HepG2 (cell line): ENCODE measurements at regions not wholly inside any gene's neighbourhood (a gene's known extent, or its start where the extent isn't known, plus 50 kb on each side); places are given as distances from the start of the nearest gene placed in this dataset.

ENCODE experiments used
- ATAC-seq: fragments of 200-7000 bp; cut with Tn5 transposase; 3 replicates; pipeline ENCODE4 v1.9.1; 2020; ENCODE audit warnings: mild to moderate bottlenecking, moderate library complexity
- BruUV-seq: library from RNA; stranded (reverse); fragments of 400-500 nt; replicated peaks from 2 replicates; lab custom pipeline; 2021; lab: Mats Ljungman, UMichigan
- CTCF ChIA-PET: fragments of 300-600 bp; formaldehyde crosslinking; extraction: SDS; loops from one replicate; lab custom pipeline; 2021; ENCODE audit warnings: low total read pairs, inconsistent platforms, low intra/inter-chr PET ratio; lab: Yijun Ruan, JAX
- POLR2A ChIA-PET: fragments of 350-600 bp; sonication (Branson Sonifier 250); formaldehyde crosslinking; loops from one replicate; lab custom pipeline; 2020; ENCODE audit warnings: antibody characterized with exemption, inconsistent platforms; lab: Yijun Ruan, JAX
- DNase-seq: peaks from one replicate; pipeline ENCODE4 v3.0.0-alpha.2; 2015; ENCODE audit warnings: low spot score
- FAIRE-seq: peaks from 3 replicates; lab custom pipeline; 2011; peaks lifted over from hg19 to GRCh38; lab: Jason Lieb, UNC
- H2AFZ ChIP-seq: one replicate; pipeline ENCODE4 v1.6.1; 2011; ENCODE audit warnings: low read length, inconsistent platforms
- H3K27ac ChIP-seq: fragments of 300-600 bp; 3 replicates; pipeline ENCODE4 v1.8.0; 2011; ENCODE audit warnings: mixed run types, mild to moderate bottlenecking, mixed read lengths, low read length, inconsistent platforms; ENCODE audit not compliant: insufficient read depth; ENCODE audit errors: extremely low read length
- H3K27me3 ChIP-seq, 2 experiments: fragments of 200-600 bp in 1 of 2; 2 replicates in 1 of 2; 3 replicates in 1 of 2; pipeline versions ENCODE4 v1.6.0 to v1.8.0; 2011; ENCODE audit warnings: low read length in 2 of 2, mild to moderate bottlenecking in 2 of 2, moderate library complexity in 2 of 2, inconsistent platforms in 1 of 2; ENCODE audit not compliant: insufficient read depth in 2 of 2, control insufficient read depth in 1 of 2
- H3K36me3 ChIP-seq, 2 experiments: fragments of 200-600 bp in 1 of 2; replicated peaks in 1 of 2; 2 replicates in 1 of 2; 3 replicates in 1 of 2; pipeline versions ENCODE4 v1.5.1 to v1.8.0; 2011; ENCODE audit warnings: low read length in 2 of 2, inconsistent platforms in 1 of 2; ENCODE audit not compliant: insufficient read depth in 2 of 2, control insufficient read depth in 1 of 2
- H3K4me1 ChIP-seq: 2 replicates; pipeline ENCODE4 v1.5.1; 2012; ENCODE audit warnings: low read length, inconsistent platforms; ENCODE audit not compliant: insufficient read depth
- H3K4me2 ChIP-seq: 2 replicates; pipeline ENCODE4 v1.6.0; 2011; ENCODE audit warnings: low read depth, low read length, inconsistent platforms
- H3K4me3 ChIP-seq, 3 experiments: fragments of 200-600 bp in 1 of 3; sonication (generic), shearing (Covaris generic) in 1 of 3; replicated peaks in 1 of 3; 2 replicates each; pipeline ENCODE4 v1.5.1; 2011 to 2016; ENCODE audit warnings: low read length in 3 of 3, inconsistent platforms in 2 of 3, low read depth in 2 of 3, mild to moderate bottlenecking in 2 of 3, control low read depth in 1 of 3, mixed read lengths in 1 of 3; ENCODE audit not compliant: insufficient read depth in 1 of 3
- H3K79me2 ChIP-seq: one replicate; pipeline ENCODE4 v1.6.1; 2011; ENCODE audit warnings: low read length, inconsistent platforms; ENCODE audit not compliant: insufficient read depth
- H3K9ac ChIP-seq: 2 replicates; pipeline ENCODE4 v1.6.0; 2011; ENCODE audit warnings: mild to moderate bottlenecking, low read depth, low read length, inconsistent platforms; ENCODE audit not compliant: insufficient read depth
- H3K9me3 ChIP-seq: 2 replicates; pipeline ENCODE4 v1.5.1; 2012; ENCODE audit warnings: mild to moderate bottlenecking, low read length
- H4K20me1 ChIP-seq: 2 replicates; pipeline ENCODE4 v1.6.0; 2011; ENCODE audit warnings: inconsistent platforms, mild to moderate bottlenecking, low read length, moderate library complexity; ENCODE audit not compliant: insufficient read depth
- HNF4A ChIP-seq: sonication (generic); formaldehyde crosslinking; IDR thresholded peaks from 2 replicates; pipeline ENCODE4 v1.4.0; 2020; ENCODE audit warnings: missing genetic modification reagents
- HNRNPLL ChIP-seq: fragments of 200-400 bp; formaldehyde crosslinking; IDR thresholded peaks from 2 replicates; pipeline ENCODE4 v1.6.1; 2017; ENCODE audit warnings: mild to moderate bottlenecking, low read depth, low read length; ENCODE audit not compliant: poor library complexity, severe bottlenecking
- MTA1 ChIP-seq: sonication (generic); formaldehyde crosslinking; IDR thresholded peaks from 2 replicates; pipeline ENCODE4 v1.4.0; 2020; ENCODE audit warnings: missing genetic modification reagents, mild to moderate bottlenecking, borderline replicate concordance
- NCOA2 ChIP-seq: sonication (generic); formaldehyde crosslinking; IDR thresholded peaks from 2 replicates; pipeline ENCODE4 v1.8.0; 2022; ENCODE audit warnings: inconsistent platforms
- ZBTB7B ChIP-seq: sonication (generic); formaldehyde crosslinking; IDR thresholded peaks from 2 replicates; pipeline ENCODE4 v1.4.0; 2020; ENCODE audit warnings: missing genetic modification reagents
- ZFX ChIP-seq: sonication (generic); formaldehyde crosslinking; IDR thresholded peaks from 2 replicates; pipeline ENCODE4 v1.4.0; 2020; ENCODE audit warnings: mild to moderate bottlenecking, low read depth, missing genetic modification reagents, moderate library complexity
- ZNF296 ChIP-seq: sonication (generic); formaldehyde crosslinking; conservative IDR thresholded peaks from 2 replicates; pipeline ENCODE4 v1.5.0; 2020; ENCODE audit warnings: mild to moderate bottlenecking, missing genetic modification reagents
- ZNF547 ChIP-seq: sonication (generic); formaldehyde crosslinking; IDR thresholded peaks from 2 replicates; pipeline ENCODE4 v1.5.1; 2020; ENCODE audit warnings: mild to moderate bottlenecking, missing genetic modification reagents
- ZNF878 ChIP-seq: sonication (generic); formaldehyde crosslinking; IDR thresholded peaks from 2 replicates; pipeline ENCODE4 v1.8.1; 2023; ENCODE audit warnings: mild to moderate bottlenecking, missing genetic modification reagents, moderate library complexity
- WGBS: methylation state at CpG from one replicate; pipeline ENCODE4 v1.1.6; 2017; ENCODE audit warnings: low lambda C conversion rate; 5-methylcytosine and 5-hydroxymethylcytosine counted together
- in situ Hi-C: cut with HindIII; loops from 2 replicates; pipeline ENCODE4 v1.10.0; 2017; ENCODE audit warnings: low pct_unique_long_range_greater_than_20kb; ENCODE audit not compliant: extremely low pct_ligation_motif_present
- intact Hi-C: fragments of 100-400 bp; cut with micrococcal nuclease; formaldehyde crosslinking; loops from one replicate; pipeline ENCODE4 v1.10.0; 2022; ENCODE audit not compliant: unreplicated experiment
- TF ChIP-seq, protein P1 (sequence below): sonication (generic); formaldehyde crosslinking; IDR thresholded peaks from 2 replicates; pipeline ENCODE4 v1.4.0; 2020; ENCODE audit warnings: missing genetic modification reagents, mild to moderate bottlenecking, borderline replicate concordance
- TF ChIP-seq, protein P2 (sequence below), 2 experiments: sonication (generic) in 1 of 2; formaldehyde crosslinking in 1 of 2; IDR thresholded peaks; 2 replicates each; pipeline versions ENCODE4 v1.5.1 to v1.6.1; 2011 to 2020; ENCODE audit warnings: borderline replicate concordance in 1 of 2, low read depth in 1 of 2, low read length in 1 of 2, mild to moderate bottlenecking in 1 of 2, missing genetic modification reagents in 1 of 2, moderate library complexity in 1 of 2
- TF ChIP-seq, protein P3 (sequence below), 2 experiments: IDR thresholded peaks; 2 replicates each; pipeline ENCODE4 v1.6.1; 2011 to 2012; ENCODE audit warnings: low read length in 2 of 2, borderline replicate concordance in 1 of 2, low read depth in 1 of 2, mild to moderate bottlenecking in 1 of 2, moderate library complexity in 1 of 2

- TF ChIP-seq, protein P1, sequence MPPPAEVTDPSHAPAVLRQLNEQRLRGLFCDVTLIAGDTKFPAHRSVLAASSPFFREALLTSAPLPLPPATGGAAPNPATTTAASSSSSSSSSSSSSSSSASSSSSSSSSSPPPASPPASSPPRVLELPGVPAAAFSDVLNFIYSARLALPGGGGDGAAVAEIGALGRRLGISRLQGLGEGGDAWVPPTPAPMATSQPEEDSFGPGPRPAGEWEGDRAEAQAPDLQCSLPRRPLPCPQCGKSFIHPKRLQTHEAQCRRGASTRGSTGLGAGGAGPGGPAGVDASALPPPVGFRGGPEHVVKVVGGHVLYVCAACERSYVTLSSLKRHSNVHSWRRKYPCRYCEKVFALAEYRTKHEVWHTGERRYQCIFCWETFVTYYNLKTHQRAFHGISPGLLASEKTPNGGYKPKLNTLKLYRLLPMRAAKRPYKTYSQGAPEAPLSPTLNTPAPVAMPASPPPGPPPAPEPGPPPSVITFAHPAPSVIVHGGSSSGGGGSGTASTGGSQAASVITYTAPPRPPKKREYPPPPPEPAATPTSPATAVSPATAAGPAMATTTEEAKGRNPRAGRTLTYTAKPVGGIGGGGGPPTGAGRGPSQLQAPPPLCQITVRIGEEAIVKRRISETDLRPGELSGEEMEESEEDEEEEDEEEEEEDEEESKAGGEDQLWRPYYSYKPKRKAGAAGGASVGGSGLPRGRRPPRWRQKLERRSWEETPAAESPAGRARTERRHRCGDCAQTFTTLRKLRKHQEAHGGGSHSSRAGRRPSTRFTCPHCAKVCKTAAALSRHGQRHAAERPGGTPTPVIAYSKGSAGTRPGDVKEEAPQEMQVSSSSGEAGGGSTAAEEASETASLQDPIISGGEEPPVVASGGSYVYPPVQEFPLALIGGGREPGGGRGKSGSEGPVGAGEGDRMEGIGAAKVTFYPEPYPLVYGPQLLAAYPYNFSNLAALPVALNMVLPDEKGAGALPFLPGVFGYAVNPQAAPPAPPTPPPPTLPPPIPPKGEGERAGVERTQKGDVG (CRISPR knock-in tag), result no peak
- TF ChIP-seq ZBTB7B (CRISPR knock-in tag), result no peak
Observed at GRCh38 chr2:139891636-139892035, 1111.4 kb upstream of the NXPH2 start (continued).

- Histone ChIP-seq H2AFZ (no peak overlapping the region), H3K9ac (no peak overlapping the region), H3K4me2 (no peak overlapping the region), H3K27ac (no peak overlapping the region), H3K4me1 (no peaks in the 10 kb centered on the region), H3K4me3 (no peak overlapping the region), H3K36me3 (no peaks in the 10 kb centered on the region), H3K79me2 (no peaks in the 10 kb centered on the region), H3K27me3 (no peaks in the 10 kb centered on the region), H4K20me1 (no peaks in the 10 kb centered on the region), H3K9me3 (0 out of 2 replicates have a peak, but pooled peaks cover 6% of the 10 kb centered on the region)
- in situ Hi-C loops, result no loop called here
- no peak for ATAC-seq
- intact Hi-C loops, result no loop called here
- no peak for DNase-seq
- ChIA-PET CTCF (no interaction called here), POLR2A (no interaction called here)
- no TSS peak for BruUV-seq
- no peak for FAIRE-seq
- 2% methylated on average over 2 of the region's 2 CpGs for WGBS
- TF ChIP-seq ZNF878 (CRISPR knock-in tag) (no peak), MTA1 (CRISPR knock-in tag) (no peak), NCOA2 (no peak), HNF4A (CRISPR knock-in tag) (no peak), HNRNPLL (no peak), ZNF296 (no peak), ZNF547 (CRISPR knock-in tag) (no peak), ZFX (CRISPR knock-in tag) (no peak)
- TF ChIP-seq, protein P2, sequence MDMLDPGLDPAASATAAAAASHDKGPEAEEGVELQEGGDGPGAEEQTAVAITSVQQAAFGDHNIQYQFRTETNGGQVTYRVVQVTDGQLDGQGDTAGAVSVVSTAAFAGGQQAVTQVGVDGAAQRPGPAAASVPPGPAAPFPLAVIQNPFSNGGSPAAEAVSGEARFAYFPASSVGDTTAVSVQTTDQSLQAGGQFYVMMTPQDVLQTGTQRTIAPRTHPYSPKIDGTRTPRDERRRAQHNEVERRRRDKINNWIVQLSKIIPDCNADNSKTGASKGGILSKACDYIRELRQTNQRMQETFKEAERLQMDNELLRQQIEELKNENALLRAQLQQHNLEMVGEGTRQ (IDR thresholded peaks at IDR 0.05; ENCODE audit: low read depth, low read length), result no peak
- TF ChIP-seq, protein P2 (CRISPR knock-in tag; IDR thresholded peaks at IDR 0.05; ENCODE audit: borderline replicate concordance), result no peak
- TF ChIP-seq, protein P3, sequence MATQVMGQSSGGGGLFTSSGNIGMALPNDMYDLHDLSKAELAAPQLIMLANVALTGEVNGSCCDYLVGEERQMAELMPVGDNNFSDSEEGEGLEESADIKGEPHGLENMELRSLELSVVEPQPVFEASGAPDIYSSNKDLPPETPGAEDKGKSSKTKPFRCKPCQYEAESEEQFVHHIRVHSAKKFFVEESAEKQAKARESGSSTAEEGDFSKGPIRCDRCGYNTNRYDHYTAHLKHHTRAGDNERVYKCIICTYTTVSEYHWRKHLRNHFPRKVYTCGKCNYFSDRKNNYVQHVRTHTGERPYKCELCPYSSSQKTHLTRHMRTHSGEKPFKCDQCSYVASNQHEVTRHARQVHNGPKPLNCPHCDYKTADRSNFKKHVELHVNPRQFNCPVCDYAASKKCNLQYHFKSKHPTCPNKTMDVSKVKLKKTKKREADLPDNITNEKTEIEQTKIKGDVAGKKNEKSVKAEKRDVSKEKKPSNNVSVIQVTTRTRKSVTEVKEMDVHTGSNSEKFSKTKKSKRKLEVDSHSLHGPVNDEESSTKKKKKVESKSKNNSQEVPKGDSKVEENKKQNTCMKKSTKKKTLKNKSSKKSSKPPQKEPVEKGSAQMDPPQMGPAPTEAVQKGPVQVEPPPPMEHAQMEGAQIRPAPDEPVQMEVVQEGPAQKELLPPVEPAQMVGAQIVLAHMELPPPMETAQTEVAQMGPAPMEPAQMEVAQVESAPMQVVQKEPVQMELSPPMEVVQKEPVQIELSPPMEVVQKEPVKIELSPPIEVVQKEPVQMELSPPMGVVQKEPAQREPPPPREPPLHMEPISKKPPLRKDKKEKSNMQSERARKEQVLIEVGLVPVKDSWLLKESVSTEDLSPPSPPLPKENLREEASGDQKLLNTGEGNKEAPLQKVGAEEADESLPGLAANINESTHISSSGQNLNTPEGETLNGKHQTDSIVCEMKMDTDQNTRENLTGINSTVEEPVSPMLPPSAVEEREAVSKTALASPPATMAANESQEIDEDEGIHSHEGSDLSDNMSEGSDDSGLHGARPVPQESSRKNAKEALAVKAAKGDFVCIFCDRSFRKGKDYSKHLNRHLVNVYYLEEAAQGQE (IDR thresholded peaks at IDR 0.05; ENCODE audit: borderline replicate concordance in 1 of 2, low read depth in 1 of 2, low read length in 2 of 2), result no peak
Observed at GRCh38 chr2:139885921-139886498, 1105.8 kb upstream of the NXPH2 start.
